ENCODE measurements at regions not wholly inside any gene's neighbourhood (a gene's known extent, or its start where the extent isn't known, plus 50 kb on each side); places are given as distances from the start of the nearest gene placed in this dataset.

GRCh38 chr11:30697032-30697431, 110.9 kb upstream of the MPPED2 start:
- no peak for TF ChIP-seq CTCF (IDR thresholded peaks at IDR 0.05)
- TF ChIP-seq EZH2 (IDR thresholded peaks at IDR 0.05; ENCODE audit: borderline replicate concordance, insufficient read depth, low read depth, low read length, poor library complexity, severe bottlenecking): no peak
